NT2/D1 (cell line): ENCODE measurements at regions not wholly inside any gene's neighbourhood (a gene's known extent, or its start where the extent isn't known, plus 50 kb on each side); places are given as distances from the start of the nearest gene placed in this dataset.

Experiments
- SUZ12 ChIP-seq: IDR thresholded peaks from 2 replicates; pipeline ENCODE4 v1.6.1; 2011; ENCODE audit not compliant: insufficient read length, insufficient read depth; ENCODE audit errors: extremely low read depth
- YY1 ChIP-seq: IDR thresholded peaks from 2 replicates; pipeline ENCODE4 v1.6.1; 2011; ENCODE audit not compliant: insufficient read length, insufficient read depth
- ZNF274 ChIP-seq: IDR thresholded peaks from 2 replicates; pipeline ENCODE4 v1.6.1; 2011; ENCODE audit warnings: mild to moderate bottlenecking, low read depth, low read length

GRCh38 chr4:123092586-123092985 is 170.2 kb upstream of the NUDT6 start:
- TF ChIP-seq ZNF274: no peak
- no peak for TF ChIP-seq YY1
- TF ChIP-seq SUZ12: no peak
